Right lobe of liver (tissue), 4 donors: ENCODE measurements at regions not wholly inside any gene's neighbourhood (a gene's known extent, or its start where the extent isn't known, plus 50 kb on each side); places are given as distances from the start of the nearest gene placed in this dataset.

Source experiments
- POLR2A ChIP-seq: fragments of 450-650 bp; IDR thresholded peaks from one replicate; pipeline ENCODE4 v1.6.1; 2017; ENCODE audit warnings: antibody characterized with exemption, mild to moderate bottlenecking
- TF ChIP-seq, protein P1 (sequence below), 4 donors: fragments of 200-600 bp in 3 of 4; fragments of 450-650 bp in 1 of 4; IDR thresholded peaks; one replicate each; pipeline versions ENCODE4 v1.5.1 to v1.8.0; 2016 to 2022; ENCODE audit warnings: antibody characterized with exemption in 4 of 4, mild to moderate bottlenecking in 2 of 4
- donor health status: DM: no; HTN: no; CAD: no.
- donor health status: DM: no; HTN: no; CAD: no.
- donor health status: DM: no; HTN: yes; CAD: no.

DNA sequence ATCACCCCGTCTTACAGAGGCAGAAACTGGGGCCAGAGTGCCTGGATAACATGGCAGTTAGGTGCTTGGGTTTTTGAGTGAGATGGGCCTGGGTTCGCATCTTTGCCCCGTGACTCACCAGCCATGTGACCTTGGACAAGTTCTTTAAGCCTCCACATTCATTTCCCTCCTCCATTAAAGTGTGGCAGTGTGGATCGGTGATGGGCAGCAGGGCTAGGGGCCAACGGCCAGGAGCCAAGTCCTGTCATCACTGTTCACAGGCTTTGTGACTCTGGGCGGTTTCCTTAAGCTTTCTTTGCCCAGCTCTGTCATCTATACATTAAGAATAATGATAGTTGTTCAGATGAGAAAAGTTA lies 85.5 kb upstream of the PMEPA1 start:
- TF ChIP-seq, protein P1, sequence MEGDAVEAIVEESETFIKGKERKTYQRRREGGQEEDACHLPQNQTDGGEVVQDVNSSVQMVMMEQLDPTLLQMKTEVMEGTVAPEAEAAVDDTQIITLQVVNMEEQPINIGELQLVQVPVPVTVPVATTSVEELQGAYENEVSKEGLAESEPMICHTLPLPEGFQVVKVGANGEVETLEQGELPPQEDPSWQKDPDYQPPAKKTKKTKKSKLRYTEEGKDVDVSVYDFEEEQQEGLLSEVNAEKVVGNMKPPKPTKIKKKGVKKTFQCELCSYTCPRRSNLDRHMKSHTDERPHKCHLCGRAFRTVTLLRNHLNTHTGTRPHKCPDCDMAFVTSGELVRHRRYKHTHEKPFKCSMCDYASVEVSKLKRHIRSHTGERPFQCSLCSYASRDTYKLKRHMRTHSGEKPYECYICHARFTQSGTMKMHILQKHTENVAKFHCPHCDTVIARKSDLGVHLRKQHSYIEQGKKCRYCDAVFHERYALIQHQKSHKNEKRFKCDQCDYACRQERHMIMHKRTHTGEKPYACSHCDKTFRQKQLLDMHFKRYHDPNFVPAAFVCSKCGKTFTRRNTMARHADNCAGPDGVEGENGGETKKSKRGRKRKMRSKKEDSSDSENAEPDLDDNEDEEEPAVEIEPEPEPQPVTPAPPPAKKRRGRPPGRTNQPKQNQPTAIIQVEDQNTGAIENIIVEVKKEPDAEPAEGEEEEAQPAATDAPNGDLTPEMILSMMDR (IDR thresholded peaks at IDR 0.05): no peak
- TF ChIP-seq POLR2A: no peak
